ENCODE measurements at regions not wholly inside any gene's neighbourhood (a gene's known extent, or its start where the extent isn't known, plus 50 kb on each side); places are given as distances from the start of the nearest gene placed in this dataset.

DNA sequence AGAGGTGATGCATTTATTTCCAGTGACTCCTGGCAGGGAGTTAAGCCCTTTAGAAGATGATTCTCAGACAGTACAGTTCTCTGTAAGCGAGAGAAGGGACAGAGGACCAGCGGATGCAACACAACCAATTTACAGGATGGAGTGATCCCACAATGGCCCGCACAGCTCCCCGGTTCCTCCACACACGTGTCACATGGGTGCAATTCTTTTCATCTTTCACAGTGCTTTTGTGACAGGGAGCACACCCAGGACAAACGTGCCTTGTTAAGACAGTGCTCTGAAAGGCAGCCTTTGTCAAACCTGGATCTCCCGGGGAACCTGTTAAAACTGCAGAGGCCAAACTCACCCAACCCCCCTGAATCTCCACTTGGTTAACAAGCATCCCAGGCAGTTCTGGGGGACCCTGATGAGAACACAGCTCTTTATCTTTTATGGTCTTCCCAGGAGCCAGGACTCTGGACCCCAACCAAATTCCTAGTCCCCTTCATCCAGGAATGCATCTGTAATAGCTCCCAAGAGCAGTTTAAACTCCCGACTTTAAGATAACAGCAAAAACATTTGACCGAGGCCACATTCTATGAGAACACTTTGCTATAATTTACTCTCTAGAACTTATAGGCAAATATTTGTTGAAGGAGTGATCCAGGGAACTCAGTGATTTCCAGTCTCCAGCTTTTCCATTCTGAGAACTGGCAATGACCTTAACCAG is 134.9 kb upstream of the CDH5 start:
- TF ChIP-seq, protein P1, sequence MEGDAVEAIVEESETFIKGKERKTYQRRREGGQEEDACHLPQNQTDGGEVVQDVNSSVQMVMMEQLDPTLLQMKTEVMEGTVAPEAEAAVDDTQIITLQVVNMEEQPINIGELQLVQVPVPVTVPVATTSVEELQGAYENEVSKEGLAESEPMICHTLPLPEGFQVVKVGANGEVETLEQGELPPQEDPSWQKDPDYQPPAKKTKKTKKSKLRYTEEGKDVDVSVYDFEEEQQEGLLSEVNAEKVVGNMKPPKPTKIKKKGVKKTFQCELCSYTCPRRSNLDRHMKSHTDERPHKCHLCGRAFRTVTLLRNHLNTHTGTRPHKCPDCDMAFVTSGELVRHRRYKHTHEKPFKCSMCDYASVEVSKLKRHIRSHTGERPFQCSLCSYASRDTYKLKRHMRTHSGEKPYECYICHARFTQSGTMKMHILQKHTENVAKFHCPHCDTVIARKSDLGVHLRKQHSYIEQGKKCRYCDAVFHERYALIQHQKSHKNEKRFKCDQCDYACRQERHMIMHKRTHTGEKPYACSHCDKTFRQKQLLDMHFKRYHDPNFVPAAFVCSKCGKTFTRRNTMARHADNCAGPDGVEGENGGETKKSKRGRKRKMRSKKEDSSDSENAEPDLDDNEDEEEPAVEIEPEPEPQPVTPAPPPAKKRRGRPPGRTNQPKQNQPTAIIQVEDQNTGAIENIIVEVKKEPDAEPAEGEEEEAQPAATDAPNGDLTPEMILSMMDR (IDR thresholded peaks at IDR 0.05; ENCODE audit: control insufficient read depth, extremely low read depth, insufficient read depth): no peak
- H3K4me3 ChIP-seq (ENCODE audit: low read depth, low read length): no peak overlapping the region
- DNase-seq (ENCODE audit: low read depth): no peak

DNA sequence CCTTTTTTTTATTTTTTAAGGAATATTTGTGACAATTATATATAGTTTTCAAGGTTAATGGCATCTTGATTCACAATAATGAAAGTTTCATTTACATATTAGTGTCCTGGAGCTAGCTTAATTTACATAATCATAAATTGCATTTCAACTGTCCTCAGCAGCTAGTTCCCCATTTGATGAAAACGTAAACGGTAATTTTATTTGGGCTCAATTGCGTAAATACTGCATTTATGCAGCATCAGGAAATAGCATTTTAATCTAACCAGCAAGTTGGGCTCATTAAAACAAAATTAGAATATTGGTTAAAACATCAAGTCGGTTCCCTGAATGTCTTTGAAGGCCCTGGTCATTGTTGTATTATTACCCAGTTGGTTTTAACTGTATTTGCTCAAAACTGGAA is 136.8 kb upstream of the CDH5 start:
- TF ChIP-seq, protein P1 (IDR thresholded peaks at IDR 0.05; ENCODE audit: control insufficient read depth, extremely low read depth, insufficient read depth): no peak
- DNase-seq (ENCODE audit: low read depth): no peak
- H3K4me3 ChIP-seq (ENCODE audit: low read depth, low read length): no peak overlapping the region

DNA sequence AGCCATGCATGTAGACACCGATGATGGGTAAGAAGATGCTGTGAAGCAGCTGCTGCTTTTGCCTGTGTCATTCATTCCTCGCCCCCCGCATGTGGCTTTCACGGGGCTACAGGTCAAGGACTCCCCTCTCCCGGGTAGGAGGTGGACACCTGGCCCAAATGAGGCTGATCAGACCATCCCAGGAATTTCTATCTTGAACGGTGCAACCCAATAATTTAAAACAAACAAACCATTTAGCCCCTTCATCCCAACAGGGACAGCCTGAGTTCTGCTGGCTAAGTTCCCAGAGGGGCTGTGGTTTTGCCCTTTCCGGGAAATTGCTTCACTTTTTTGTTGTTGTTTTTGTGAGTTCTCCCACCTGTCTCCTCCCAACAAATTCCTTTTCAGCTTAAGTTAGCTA is 137.7 kb upstream of the CDH5 start:
- TF ChIP-seq, protein P1 (IDR thresholded peaks at IDR 0.05; ENCODE audit: control insufficient read depth, extremely low read depth, insufficient read depth): no peak

DNA sequence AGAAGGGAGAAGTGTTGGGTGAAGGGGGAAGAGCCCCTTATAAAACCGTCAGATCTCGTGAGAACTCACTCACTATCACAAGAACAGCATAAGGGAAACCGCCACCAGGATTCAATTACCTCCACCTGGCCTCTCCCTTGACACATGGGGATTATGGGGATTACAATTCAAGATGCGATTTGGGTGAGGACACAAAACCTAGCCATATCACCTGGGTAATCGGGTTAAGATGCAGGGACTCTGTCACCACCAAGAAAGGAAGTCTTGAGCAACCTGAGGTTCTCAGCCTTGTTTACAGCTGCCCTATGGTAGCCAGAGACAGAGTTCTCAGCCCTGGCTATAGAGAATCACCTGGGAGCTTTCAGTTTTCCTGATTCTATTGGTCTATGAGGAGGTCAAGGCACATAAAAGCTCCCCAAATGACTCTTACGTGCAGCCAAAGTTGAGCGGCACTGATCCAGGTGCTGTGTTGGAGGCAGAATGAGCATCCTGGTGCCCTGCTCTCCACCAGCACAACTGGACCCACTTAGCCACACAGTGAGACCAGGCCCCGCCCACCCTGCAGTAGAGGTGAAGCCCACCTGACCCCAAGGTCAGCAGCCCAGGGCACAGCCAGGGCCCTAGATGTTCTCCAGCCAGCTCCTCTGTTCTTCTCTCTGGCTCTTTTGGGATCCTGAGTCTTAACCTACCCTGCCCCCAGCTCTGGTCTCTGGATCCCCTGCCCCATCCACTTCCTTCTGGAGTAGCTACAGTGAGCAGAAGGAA is 138.5 kb upstream of the CDH5 start:
- TF ChIP-seq, protein P1 (IDR thresholded peaks at IDR 0.05; ENCODE audit: control insufficient read depth, extremely low read depth, insufficient read depth): no peak
- no peak overlapping the region for H3K4me3 ChIP-seq (ENCODE audit: low read depth, low read length)
- DNase-seq (ENCODE audit: low read depth): no peak

More for the DNA sequence above, 137.7 kb upstream of the CDH5 start:
- H3K4me3 ChIP-seq (ENCODE audit: low read depth, low read length): no peak overlapping the region
- DNase-seq (ENCODE audit: low read depth): no peak

DNA sequence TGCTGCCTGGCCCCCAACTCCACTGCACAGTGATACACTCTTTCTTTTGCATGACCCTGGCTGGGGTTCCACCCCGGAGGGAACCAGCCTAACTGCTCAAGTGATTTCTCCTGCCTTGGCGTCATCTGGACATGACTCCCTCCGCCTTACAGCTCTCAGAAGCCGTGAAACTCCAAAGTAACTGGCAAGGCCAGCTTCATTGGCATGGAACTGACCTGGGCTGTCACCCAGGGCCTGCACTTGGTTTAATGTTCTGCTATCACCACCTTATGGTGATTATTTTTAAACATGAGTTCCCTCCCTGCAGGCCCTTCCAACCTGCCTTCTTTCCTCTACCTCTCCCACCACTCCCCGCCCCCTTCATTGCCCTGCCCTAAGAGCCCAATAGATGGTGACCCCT is 139.7 kb upstream of the CDH5 start:
- no peak for DNase-seq (ENCODE audit: low read depth)
- TF ChIP-seq, protein P1 (IDR thresholded peaks at IDR 0.05; ENCODE audit: control insufficient read depth, extremely low read depth, insufficient read depth): no peak

DNA sequence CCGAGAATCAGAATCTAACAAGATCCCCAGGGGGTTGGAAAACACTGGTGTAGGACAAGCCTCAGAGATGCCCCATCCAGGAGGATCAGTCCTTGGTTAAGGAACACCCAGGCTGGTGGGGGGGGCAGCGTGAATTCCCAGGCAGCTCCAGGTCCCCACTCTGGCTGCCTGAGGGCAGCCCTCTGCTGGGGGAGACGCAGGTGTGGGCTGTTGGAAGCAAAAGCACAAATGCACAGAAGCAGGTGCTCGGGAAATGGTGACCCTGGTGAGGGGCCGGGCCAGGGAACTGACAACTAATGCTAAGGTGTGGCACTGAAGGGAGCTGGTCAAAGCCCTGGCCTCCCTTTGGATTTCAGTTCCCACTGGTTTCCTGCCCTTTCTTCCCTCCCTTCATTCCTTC is 140.8 kb upstream of the CDH5 start:
- no peak for DNase-seq (ENCODE audit: low read depth)
- no peak overlapping the region for H3K4me3 ChIP-seq (ENCODE audit: low read depth, low read length)
- TF ChIP-seq, protein P1 (IDR thresholded peaks at IDR 0.05; ENCODE audit: control insufficient read depth, extremely low read depth, insufficient read depth): no peak

More for the DNA sequence above, 139.7 kb upstream of the CDH5 start:
- H3K4me3 ChIP-seq (ENCODE audit: low read depth, low read length): no peak overlapping the region
